HG03565 (cell line): ENCODE measurements at regions not wholly inside any gene's neighbourhood (a gene's known extent, or its start where the extent isn't known, plus 50 kb on each side); places are given as distances from the start of the nearest gene placed in this dataset.
"Not testable (repeated sequence)": the region's sequence is repeated elsewhere in the genome, so short reads cannot be mapped to it uniquely, and the experiment has no call there.

Source experiments
- ATAC-seq: cut with Tn5 transposase; IDR thresholded peaks from one replicate; pipeline ENCODE4 v1.9.1; 2021; ENCODE audit warnings: mild to moderate bottlenecking, moderate library complexity; ENCODE audit not compliant: unreplicated experiment

DNA sequence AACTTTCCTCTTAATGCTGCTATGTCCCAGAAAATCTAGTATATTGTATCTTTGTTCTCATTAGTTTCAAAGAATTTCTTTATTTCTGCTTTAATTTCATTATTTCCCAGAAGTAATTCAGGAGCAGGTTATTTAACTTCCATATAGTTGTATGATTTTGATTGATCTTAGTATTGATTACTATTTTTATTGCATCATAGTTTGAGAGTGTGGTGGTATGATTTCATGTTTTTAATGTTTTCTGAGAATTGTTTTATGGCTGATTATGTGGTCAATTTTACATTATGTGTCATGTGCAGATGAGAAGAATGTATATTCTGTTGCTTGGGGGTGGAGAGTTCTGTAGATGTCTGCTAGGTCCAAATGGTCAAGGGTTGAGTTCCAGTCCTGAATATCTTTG is 425.6 kb upstream of the RORB start:
- no peak for ATAC-seq

GRCh38 chr9:74073897-74074296 is 423.2 kb upstream of the RORB start:
- no peak for ATAC-seq

DNA sequence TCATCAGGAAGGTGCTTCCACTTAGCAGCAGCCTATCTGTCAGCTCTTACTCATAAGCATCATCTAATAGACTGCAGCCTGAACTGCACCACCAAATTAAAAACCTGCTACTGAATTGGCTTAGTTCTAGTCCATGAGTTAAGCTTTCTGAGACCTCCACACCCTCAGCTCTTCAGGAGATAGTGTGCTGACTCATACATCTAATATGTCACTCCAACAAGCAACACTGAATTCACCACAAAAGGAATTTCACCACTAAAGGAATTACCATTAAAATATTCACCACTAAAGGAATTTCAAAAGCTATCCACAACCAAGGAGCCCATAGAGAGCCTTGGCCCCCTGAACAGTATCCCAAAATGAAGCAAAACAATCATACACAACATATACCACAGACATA is 418.5 kb upstream of the RORB start:
- no peak for ATAC-seq

- not testable (repeated sequence) for ATAC-seq
Observed at GRCh38 chr9:74080652-74081051, 416.5 kb upstream of the RORB start.

GRCh38 chr9:74083681-74084433 is 413.3 kb upstream of the RORB start:
- ATAC-seq = no peak

DNA sequence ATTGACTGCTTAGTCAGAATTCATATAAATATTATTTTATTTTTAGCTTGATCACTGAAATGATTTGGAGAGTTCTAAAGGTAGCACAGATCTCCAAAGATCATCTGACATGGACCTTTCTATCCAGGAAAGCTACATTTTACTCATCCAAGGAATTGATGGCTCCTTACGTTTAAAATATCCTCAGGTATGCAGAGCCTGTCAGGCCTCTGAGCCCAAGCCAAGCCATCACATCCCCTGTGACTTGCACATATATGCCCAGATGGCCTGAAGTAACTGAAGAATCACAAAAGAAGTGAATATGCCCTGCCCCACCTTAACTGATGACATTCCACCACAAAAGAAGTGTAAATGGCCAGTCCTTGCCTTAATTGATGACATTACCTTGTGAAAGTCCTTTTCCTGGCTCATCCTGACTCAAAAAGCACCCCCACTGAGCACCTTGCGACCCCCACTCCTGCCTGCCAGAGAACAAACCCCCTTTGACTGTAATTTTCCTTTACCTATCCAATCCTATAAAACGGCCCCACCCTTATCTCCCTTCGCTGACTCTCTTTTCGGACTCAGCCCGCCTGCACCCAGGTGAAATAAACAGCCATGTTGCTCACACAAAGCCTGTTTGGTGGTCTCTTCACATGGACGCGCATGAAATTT is 411.6 kb upstream of the RORB start:
- not testable (repeated sequence) for ATAC-seq

- not testable (repeated sequence) for ATAC-seq
Observed at GRCh38 chr9:74090921-74091320, 406.2 kb upstream of the RORB start.

GRCh38 chr9:74092491-74092834 is 404.7 kb upstream of the RORB start:
- no peak for ATAC-seq

GRCh38 chr9:74094037-74094436 is 403.1 kb upstream of the RORB start:
- ATAC-seq = not testable (repeated sequence)

DNA sequence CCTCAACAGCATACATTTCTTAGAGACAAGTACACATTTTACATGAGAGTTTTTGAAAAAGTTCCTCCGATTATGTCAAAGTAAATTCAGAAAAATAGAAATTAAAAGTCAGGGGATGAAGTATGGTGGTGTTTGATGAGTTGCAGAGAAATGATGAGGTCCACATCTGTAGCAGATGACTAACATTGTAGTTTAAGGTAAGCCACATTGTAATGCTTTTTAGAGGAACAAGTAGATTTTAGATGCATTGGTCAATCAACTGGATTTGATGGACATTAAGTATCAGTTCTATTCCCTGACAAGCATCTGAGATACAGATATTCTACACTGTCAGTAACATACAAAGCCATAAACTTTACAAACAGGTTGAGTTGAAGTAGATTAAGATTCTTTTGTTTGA is 402.4 kb upstream of the RORB start:
- no peak for ATAC-seq

DNA sequence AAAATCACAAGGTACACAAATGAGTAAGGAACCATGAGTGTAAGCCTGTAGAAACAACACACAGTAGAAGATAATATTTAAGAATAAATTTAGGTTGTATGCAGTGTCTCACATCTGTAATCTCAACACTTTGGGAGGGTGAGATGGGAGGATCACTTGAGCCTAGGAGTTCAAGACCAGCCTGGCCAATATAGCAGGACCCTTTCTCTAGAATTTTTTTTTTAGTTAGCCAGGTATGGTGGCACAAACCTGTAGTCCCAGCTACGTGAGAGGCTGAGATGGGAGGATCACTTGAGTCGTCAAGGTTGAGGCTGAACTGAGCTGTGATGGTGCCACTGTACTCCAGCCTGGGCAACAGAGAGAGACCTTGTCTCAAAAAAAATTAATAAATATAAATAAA is 401.2 kb upstream of the RORB start:
- ATAC-seq = no peak

DNA sequence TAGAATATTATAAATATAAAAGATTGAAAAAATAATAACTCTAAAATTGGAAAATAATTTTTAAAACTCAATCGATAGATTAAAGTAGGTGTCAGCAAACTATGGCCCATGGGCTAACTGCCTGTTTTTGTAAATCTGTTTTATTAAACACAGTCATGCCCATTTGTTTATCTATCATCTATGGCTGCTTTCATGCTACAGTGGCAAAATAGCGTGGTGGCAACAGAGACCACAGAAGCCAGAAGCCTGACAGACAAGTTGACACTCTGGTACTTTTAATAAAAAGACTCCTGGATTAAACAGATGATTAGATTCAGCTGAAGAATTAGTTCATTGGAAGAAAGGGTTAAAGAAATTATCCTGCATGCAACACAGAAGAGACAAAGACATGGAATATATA is 400.7 kb upstream of the RORB start:
- no peak for ATAC-seq

GRCh38 chr9:74100042-74100441 is 397.1 kb upstream of the RORB start:
- no peak for ATAC-seq

DNA sequence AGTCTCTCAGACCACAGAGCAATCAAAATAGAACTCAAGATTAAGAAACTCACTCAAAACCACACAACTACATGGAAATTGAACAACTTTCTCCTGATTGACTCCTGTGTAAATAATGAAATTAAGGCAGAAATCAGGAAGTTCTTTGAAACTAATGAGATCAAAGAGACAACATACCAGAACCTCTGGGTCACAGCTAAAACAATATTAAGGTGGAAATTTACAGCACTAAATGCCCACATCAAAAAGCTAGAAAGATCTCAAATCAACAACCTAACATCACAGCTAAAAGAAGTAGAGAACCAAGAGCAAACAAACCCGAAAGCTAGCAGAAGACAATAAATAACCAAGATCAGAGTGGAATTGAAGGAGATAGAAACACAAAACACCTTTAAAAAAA is 395.0 kb upstream of the RORB start:
- not testable (repeated sequence) for ATAC-seq

DNA sequence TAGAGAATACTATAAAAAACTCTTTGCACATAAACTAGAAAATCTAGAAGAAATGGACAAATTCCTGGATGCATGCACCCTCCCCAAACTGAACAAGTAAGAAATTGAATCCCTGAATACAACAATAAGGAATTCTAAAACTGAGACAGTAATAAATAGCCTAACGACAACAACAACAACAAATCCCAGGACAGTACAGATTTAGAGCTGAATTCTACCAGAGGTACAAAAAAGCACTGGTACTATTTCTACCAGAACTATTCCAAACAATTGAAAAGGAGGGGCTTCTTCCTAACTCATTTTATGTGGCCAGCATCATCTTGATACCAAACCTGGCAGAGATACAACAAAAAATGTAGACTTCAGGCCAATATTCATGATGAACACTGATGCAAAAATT is 394.4 kb upstream of the RORB start:
- ATAC-seq = no peak

GRCh38 chr9:74107692-74108091 is 389.4 kb upstream of the RORB start:
- no peak for ATAC-seq

- ATAC-seq = no peak
Observed at GRCh38 chr9:74115976-74116375, 381.2 kb upstream of the RORB start.

GRCh38 chr9:74117151-74117550 is 380.0 kb upstream of the RORB start:
- ATAC-seq = no peak

DNA sequence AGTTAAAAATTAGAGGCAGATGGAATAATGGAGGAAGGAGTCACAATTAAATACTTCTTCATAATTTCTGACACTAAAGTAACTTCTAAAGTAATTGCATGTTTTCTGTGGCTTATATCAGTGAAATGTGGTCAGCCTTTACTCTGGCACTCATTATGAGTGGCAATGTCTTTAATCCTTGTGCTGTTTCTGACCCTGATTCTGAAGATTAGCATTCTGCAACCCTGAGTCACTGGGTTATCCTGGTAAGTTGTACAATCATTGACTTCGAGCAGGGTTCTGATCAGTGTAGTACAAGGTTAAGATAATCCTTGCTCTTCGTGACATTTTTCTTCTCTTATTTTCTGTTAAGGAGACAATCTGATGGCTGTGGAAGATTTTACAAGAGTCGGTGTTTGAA is 379.4 kb upstream of the RORB start:
- ATAC-seq = no peak

- ATAC-seq = no peak
Observed at GRCh38 chr9:74120061-74120460, 377.1 kb upstream of the RORB start.

GRCh38 chr9:74120470-74120869 is 376.7 kb upstream of the RORB start:
- ATAC-seq = no peak

DNA sequence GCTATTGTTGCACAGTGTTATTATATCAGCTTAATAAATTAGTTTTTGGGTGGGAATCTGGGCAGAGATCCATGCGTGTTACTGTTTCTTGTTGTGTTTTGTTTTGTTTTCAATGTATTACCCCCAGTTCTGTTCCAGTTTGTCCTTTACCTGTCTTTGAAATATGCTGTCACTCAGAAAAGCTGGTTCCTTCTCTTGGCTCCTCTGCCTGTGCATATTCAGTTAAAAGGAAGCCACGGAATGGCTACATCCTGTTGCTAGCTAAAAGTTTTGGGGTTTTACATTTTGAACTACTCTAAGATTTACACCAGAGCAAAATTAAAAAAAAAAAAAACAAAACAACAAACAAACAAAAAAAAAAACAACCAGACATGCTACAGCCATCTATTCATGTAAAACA is 374.9 kb upstream of the RORB start:
- ATAC-seq = no peak

- no peak for ATAC-seq
Observed at GRCh38 chr9:74122661-74123060, 374.5 kb upstream of the RORB start.
